H1 (cell line): ENCODE measurements at regions not wholly inside any gene's neighbourhood (a gene's known extent, or its start where the extent isn't known, plus 50 kb on each side); places are given as distances from the start of the nearest gene placed in this dataset.

Source experiments
- CEBPB ChIP-seq: IDR thresholded peaks from 2 replicates; pipeline ENCODE4 v1.6.1; 2012; ENCODE audit warnings: low read depth, low read length
- CTCF ChIP-seq, 3 experiments: IDR thresholded peaks; 1 replicate in 2 of 3; 2 replicates in 1 of 3; pipeline versions ENCODE4 v1.5.1 to v1.6.1; 2011; ENCODE audit warnings: low read length in 3 of 3, mild to moderate bottlenecking in 3 of 3, inconsistent platforms in 2 of 3, low read depth in 1 of 3, moderate library complexity in 1 of 3; ENCODE audit not compliant: insufficient read depth in 1 of 3; ENCODE audit errors: control extremely low read depth in 1 of 3
- EP300 ChIP-seq, 2 experiments: IDR thresholded peaks; 1 replicate in 1 of 2; 2 replicates in 1 of 2; pipeline ENCODE4 v1.6.1; 2011 to 2012; ENCODE audit warnings: low read depth in 2 of 2, low read length in 2 of 2, mild to moderate bottlenecking in 2 of 2, borderline replicate concordance in 1 of 2, inconsistent platforms in 1 of 2, moderate library complexity in 1 of 2
- EZH2 ChIP-seq: fragments of 200-600 bp; sonication (generic); IDR thresholded peaks from 2 replicates; pipeline ENCODE4 v1.7.1; 2012; ENCODE audit warnings: low read depth, mild to moderate bottlenecking, moderate library complexity, low read length, inconsistent platforms; ENCODE audit not compliant: severe bottlenecking
- HDAC2 ChIP-seq, 2 experiments: fragments of 300-600 bp in 1 of 2; sonication (generic) in 1 of 2; IDR thresholded peaks; 2 replicates each; pipeline ENCODE4 v1.6.1; 2011 to 2012; ENCODE audit warnings: low read depth in 2 of 2, low read length in 2 of 2, mild to moderate bottlenecking in 2 of 2, moderate library complexity in 2 of 2, borderline replicate concordance in 1 of 2, inconsistent platforms in 1 of 2
- JUND ChIP-seq: IDR thresholded peaks from 2 replicates; pipeline ENCODE4 v1.6.1; 2011; ENCODE audit warnings: mild to moderate bottlenecking, improper control_type of control experiment, low read length
- POLR2A ChIP-seq, 2 experiments: IDR thresholded peaks; 1 replicate in 1 of 2; 2 replicates in 1 of 2; pipeline ENCODE4 v1.6.1; 2011; ENCODE audit warnings: low read depth in 2 of 2, low read length in 2 of 2, mild to moderate bottlenecking in 2 of 2; ENCODE audit errors: control extremely low read depth in 1 of 2
- POLR2AphosphoS5 ChIP-seq: IDR thresholded peaks from 2 replicates; pipeline ENCODE4 v1.6.1; 2011; ENCODE audit warnings: low read depth, low read length
- SP1 ChIP-seq: IDR thresholded peaks from 2 replicates; pipeline ENCODE4 v1.6.1; 2011; ENCODE audit warnings: low read depth, low read length
- SP2 ChIP-seq: IDR thresholded peaks from 2 replicates; pipeline ENCODE4 v1.6.1; 2012; ENCODE audit warnings: mild to moderate bottlenecking, low read length, inconsistent platforms
- SUZ12 ChIP-seq: fragments of 200-600 bp; sonication (generic); IDR thresholded peaks from 2 replicates; pipeline ENCODE4 v1.6.1; 2012; ENCODE audit warnings: mild to moderate bottlenecking, inconsistent platforms, low read length, moderate library complexity, mixed read lengths
- TAF1 ChIP-seq: IDR thresholded peaks from 2 replicates; pipeline ENCODE4 v1.6.1; 2011; ENCODE audit warnings: mild to moderate bottlenecking, low read depth, low read length
- USF2 ChIP-seq: IDR thresholded peaks from 2 replicates; pipeline ENCODE4 v1.6.1; 2011; ENCODE audit warnings: low read length, improper control_type of control experiment

- TF ChIP-seq HDAC2 (IDR thresholded peaks at IDR 0.05; ENCODE audit: borderline replicate concordance in 1 of 2, low read depth in 2 of 2, low read length in 2 of 2): no peak
- TF ChIP-seq TAF1: no peak
- no peak for TF ChIP-seq EZH2
- TF ChIP-seq SP1: no peak
- TF ChIP-seq SP2: no peak
- TF ChIP-seq POLR2A (IDR thresholded peaks at IDR 0.05; ENCODE audit: control extremely low read depth in 1 of 2, low read depth in 2 of 2, low read length in 2 of 2): no peak
- no peak for TF ChIP-seq CEBPB
- TF ChIP-seq CTCF (IDR thresholded peaks at IDR 0.05; ENCODE audit: control extremely low read depth in 1 of 3, insufficient read depth in 1 of 3, low read depth in 1 of 3, low read length in 3 of 3): no peak
- no peak for TF ChIP-seq JUND
- TF ChIP-seq SUZ12: no peak
- TF ChIP-seq POLR2AphosphoS5: no peak
- no peak for TF ChIP-seq USF2
- no peak for TF ChIP-seq EP300 (IDR thresholded peaks at IDR 0.05; ENCODE audit: borderline replicate concordance in 1 of 2, low read depth in 2 of 2, low read length in 2 of 2)
Observed at GRCh38 chr1:209388358-209388757, 195.2 kb upstream of the CAMK1G start.
